ENCODE measurements at regions not wholly inside any gene's neighbourhood (a gene's known extent, or its start where the extent isn't known, plus 50 kb on each side); places are given as distances from the start of the nearest gene placed in this dataset.

DNA sequence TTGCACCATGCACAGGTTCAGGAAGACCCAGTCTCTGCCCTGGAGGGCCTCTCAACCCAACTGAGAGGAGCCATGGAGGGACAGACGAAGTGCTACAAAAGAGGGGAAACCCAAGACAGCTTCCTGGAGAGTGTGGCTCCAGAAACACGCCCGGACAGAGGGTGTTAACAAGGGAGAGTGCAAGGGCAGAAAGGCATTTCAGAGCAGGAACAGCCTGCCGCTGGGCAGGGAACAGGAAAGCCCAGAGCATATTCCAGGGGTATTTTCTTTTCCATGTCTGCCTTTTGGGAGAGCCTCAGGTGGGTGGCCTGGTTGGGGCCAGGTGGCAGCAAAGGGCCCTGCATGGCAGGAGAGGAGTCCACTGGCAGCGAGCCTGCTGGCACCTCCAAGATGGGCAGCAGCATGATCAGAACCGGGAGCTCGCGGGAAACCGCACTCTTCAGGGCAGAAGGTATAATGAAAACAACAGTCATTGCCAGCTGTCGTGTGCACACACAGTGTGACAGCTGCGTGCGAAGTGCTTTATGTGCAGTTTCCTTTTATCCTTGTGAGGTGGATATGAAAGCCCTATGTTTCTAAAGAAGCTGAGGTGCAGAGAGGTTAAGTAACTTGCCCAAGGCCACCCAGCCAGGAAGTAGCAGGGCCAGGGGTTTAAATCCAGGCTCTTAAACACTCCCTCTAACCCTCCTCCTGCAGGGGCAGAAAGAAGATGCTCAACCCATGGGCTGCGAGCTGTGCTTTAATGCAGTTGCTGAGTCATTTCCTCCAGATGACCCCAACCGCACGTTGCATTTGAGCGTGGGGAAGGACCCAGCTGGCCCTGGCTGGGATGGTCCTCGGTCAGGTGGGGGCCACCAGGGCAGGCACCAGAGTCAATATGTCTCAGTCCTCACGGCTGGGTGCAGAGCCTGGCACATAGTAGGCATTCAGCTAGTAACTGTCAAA is 128.6 kb downstream of the OAT start:
- no peak overlapping the region for H3K4me3 ChIP-seq (ENCODE audit: low read depth, low read length)
- TF ChIP-seq, protein P1, sequence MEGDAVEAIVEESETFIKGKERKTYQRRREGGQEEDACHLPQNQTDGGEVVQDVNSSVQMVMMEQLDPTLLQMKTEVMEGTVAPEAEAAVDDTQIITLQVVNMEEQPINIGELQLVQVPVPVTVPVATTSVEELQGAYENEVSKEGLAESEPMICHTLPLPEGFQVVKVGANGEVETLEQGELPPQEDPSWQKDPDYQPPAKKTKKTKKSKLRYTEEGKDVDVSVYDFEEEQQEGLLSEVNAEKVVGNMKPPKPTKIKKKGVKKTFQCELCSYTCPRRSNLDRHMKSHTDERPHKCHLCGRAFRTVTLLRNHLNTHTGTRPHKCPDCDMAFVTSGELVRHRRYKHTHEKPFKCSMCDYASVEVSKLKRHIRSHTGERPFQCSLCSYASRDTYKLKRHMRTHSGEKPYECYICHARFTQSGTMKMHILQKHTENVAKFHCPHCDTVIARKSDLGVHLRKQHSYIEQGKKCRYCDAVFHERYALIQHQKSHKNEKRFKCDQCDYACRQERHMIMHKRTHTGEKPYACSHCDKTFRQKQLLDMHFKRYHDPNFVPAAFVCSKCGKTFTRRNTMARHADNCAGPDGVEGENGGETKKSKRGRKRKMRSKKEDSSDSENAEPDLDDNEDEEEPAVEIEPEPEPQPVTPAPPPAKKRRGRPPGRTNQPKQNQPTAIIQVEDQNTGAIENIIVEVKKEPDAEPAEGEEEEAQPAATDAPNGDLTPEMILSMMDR (IDR thresholded peaks at IDR 0.05; ENCODE audit: low read depth, low read length): no peak

DNA sequence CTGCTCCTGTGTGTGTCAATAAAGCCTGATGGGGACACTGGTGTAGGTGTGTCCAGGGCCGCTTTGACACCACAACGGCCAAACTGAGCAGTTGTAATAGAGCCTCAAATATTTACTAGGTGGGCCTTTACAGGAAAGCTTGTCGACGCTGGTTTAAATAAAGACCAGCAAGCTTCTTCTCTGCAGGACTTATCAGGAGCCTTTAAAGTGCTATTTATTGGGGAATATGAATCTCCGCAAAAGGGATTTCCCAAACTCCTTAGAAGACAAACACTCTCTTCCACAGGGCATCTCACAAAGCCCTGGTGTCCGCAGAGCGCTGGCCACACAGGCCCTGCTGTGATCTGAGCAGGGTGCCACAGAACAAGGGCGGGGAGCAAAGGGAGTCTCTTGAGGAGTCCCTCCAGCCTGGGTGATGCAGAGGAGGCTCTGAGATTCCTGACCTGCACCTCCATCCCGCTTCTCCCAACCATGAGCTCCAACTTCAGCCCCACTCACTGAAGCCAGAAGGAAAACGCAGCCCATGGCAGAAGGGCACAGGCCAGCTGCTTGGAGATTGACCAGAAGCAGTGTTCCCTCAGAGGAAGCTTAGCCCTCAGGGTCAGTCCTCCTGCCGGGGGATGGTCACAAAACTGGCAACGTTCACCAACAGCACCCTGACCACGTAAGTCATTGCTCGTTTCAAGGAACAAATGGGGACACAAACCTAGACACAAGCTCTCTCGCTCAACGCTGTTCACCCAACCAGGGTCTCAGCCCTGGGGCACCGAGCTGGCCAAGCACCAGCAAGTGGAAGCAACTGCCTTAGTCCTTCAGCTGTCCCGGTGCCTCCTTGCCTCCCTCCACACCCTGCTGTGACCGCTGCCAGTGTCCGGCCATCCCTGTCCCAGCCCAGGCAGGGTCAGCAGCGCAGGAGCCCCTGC is 129.5 kb downstream of the OAT start:
- H3K4me3 ChIP-seq (ENCODE audit: low read depth, low read length): no peak overlapping the region
- TF ChIP-seq, protein P1 (IDR thresholded peaks at IDR 0.05; ENCODE audit: low read depth, low read length): no peak

DNA sequence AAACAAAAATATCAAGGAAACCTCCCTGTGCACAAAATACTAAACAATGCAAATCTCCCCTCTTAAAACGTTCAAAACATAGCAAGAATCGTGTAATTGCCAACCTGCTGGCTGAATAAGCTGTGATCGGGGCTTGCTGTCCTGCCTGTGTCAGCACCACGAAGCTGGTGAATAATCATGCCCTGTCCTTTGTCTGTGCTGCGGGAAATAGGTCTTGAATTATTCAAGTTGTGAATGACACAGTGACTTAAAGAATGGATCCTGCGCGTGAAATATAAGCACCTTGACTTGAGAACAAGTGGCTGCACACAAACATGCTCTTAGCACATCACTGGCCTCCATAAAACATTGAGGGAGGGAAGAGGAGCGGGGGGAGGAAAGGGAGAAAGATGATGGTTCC is 130.2 kb downstream of the OAT start:
- TF ChIP-seq, protein P1 (IDR thresholded peaks at IDR 0.05; ENCODE audit: low read depth, low read length): no peak
- no peak overlapping the region for H3K4me3 ChIP-seq (ENCODE audit: low read depth, low read length)

DNA sequence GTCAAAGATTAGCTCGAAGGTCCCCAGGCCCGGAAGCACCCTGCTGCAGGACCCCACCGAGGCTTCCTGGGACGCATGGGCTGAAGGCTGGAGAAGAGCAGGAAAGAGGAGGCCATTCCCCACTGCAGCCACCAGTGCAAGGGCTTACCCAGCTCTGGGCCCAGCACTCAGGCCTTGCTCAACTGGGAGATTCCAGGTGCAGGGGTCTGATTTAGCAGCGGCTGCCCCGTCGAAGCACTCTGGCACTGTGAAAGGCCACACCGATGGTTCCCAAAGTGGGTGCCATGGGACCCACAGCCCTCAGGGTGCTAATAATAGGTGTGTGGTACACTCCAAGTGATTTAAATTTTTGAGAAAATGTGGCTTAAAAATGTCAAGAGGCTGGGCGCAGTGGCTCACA is 130.9 kb downstream of the OAT start:
- TF ChIP-seq, protein P1 (IDR thresholded peaks at IDR 0.05; ENCODE audit: low read depth, low read length): no peak
- no peak overlapping the region for H3K4me3 ChIP-seq (ENCODE audit: low read depth, low read length)

DNA sequence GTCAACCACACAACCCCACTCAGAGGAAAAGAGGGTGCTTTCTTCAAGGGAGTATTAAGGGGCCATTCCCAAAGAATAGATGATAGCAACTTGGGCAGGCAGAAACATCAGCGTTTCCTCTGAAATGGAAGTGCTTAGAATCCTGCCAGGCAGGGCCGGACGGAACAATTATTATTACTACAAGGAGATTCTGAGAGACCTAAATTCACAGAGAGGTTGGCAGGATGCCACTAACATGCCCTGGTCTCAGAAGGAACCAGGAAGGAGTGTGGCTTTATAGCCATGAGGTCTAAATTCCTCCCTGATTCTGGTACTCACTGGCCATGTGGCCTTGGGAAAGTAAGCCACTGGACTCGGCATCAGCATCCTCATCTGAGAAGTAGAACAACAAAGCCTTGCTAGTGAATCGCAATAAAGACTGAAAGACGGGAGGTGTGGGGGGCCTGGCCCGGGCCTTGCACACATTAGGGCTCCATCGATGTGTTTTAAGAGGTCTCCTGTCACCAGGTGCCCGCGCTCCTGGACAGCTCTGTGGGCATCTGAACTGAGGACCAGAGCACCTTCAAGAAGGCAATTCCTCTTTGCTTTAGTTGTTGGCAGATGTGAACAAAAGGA is 131.5 kb downstream of the OAT start:
- TF ChIP-seq, protein P1 (IDR thresholded peaks at IDR 0.05; ENCODE audit: low read depth, low read length): no peak
- no peak overlapping the region for H3K4me3 ChIP-seq (ENCODE audit: low read depth, low read length)

DNA sequence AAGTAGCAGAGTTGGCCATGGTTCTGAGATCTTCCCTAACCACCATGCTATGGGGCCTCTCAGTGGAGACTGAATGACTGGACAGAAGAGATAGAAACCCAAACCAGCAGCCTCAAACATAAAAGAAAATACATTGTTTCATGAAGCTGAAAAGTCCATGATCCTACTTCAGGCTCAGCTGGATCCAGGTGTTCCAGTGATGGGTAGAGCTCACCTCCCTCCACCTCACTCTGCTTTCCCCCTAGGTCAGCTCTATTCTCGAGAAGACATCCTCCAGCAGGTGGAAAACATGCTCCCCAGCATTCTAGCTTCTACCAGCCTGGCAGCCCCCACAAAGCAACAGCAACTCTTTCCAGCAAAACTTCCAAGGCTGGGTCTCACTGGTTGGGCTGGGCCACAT is 132.1 kb downstream of the OAT start:
- TF ChIP-seq, protein P1 (IDR thresholded peaks at IDR 0.05; ENCODE audit: low read depth, low read length): no peak

More for the DNA sequence above, 132.1 kb downstream of the OAT start:
- H3K4me3 ChIP-seq (ENCODE audit: low read depth, low read length): no peak overlapping the region

All from WI38 (cell line).